ENCODE measurements at regions not wholly inside any gene's neighbourhood (a gene's known extent, or its start where the extent isn't known, plus 50 kb on each side); places are given as distances from the start of the nearest gene placed in this dataset.

- ATAC-seq (ENCODE audit: insufficient read depth, low FRiP score) (no peak), DNase-seq (peak in 1 of 3 donors; percentile 45)
- peaks cover 0 to 18% (median 7%) of the 10 kb centered on the region in 5 donors for H3K4me1 ChIP-seq (ENCODE audit: control insufficient read depth in 5 of 5, insufficient read depth in 5 of 5, low read length in 5 of 5)
- no peak overlapping the region for H3K4me3 ChIP-seq
- peak overlapping the region in 1 of 2 donors; percentile 36 for H3K9ac ChIP-seq (ENCODE audit: insufficient read depth in 1 of 2, low read length in 2 of 2)
- H3K36me3 ChIP-seq (ENCODE audit: control insufficient read depth in 4 of 4, insufficient read depth in 4 of 4, low read length in 4 of 4): no peaks in the 10 kb centered on the region
- TF ChIP-seq, protein P1, sequence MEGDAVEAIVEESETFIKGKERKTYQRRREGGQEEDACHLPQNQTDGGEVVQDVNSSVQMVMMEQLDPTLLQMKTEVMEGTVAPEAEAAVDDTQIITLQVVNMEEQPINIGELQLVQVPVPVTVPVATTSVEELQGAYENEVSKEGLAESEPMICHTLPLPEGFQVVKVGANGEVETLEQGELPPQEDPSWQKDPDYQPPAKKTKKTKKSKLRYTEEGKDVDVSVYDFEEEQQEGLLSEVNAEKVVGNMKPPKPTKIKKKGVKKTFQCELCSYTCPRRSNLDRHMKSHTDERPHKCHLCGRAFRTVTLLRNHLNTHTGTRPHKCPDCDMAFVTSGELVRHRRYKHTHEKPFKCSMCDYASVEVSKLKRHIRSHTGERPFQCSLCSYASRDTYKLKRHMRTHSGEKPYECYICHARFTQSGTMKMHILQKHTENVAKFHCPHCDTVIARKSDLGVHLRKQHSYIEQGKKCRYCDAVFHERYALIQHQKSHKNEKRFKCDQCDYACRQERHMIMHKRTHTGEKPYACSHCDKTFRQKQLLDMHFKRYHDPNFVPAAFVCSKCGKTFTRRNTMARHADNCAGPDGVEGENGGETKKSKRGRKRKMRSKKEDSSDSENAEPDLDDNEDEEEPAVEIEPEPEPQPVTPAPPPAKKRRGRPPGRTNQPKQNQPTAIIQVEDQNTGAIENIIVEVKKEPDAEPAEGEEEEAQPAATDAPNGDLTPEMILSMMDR (IDR thresholded peaks at IDR 0.05; ENCODE audit: control extremely low read depth, extremely low read depth): no peak
- H3K9me3 ChIP-seq (ENCODE audit: control insufficient read depth in 4 of 4, insufficient read depth in 3 of 4, low read length in 3 of 4): no peaks in the 10 kb centered on the region
- WGBS, 2 donors: 69 to 77% methylated on average over 5 of the region's 5 CpGs
- H3K27ac ChIP-seq (ENCODE audit: low read depth in 1 of 2, low read length in 1 of 2): peak overlapping the region in 1 of 2 donors; percentile 35
- H3K27me3 ChIP-seq (ENCODE audit: control insufficient read depth in 3 of 3, insufficient read depth in 3 of 3, low read length in 2 of 3): no peaks in the 10 kb centered on the region
These were observed 113.2 kb downstream of the PALM2AKAP2 start for GRCh38 chr9:109893241-109893640.

DNA sequence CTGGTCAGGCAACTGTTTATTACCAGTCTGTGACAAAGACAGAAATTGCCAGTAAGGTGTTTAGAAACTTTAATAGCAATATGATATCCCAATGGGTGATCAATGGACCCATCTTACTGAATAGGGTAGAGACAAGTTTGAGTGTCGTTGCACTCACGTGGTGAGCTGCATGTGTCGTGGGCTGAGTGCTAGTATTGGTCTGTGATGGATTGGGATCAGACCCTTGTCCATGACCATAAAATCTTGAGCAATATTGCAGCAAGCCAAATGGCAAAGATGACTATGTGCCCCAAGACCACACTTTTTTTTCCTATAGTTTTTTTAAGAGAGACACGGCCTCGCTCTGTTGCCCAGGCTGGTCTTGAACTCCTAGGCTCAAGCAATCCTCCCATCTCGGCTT, 114.5 kb downstream of the PALM2AKAP2 start:
- Histone ChIP-seq H3K27me3 (ENCODE audit: control insufficient read depth in 3 of 3, insufficient read depth in 3 of 3, low read length in 2 of 3) (no peaks in the 10 kb centered on the region), H3K9ac (ENCODE audit: insufficient read depth in 1 of 2, low read length in 2 of 2) (no peak overlapping the region), H3K4me1 (ENCODE audit: control insufficient read depth in 5 of 5, insufficient read depth in 5 of 5, low read length in 5 of 5) (peaks cover 0 to 15% (median 1%) of the 10 kb centered on the region in 5 donors), H3K4me3 (no peak overlapping the region), H3K9me3 (ENCODE audit: control insufficient read depth in 4 of 4, insufficient read depth in 3 of 4, low read length in 3 of 4) (no peaks in the 10 kb centered on the region), H3K36me3 (ENCODE audit: control insufficient read depth in 4 of 4, insufficient read depth in 4 of 4, low read length in 4 of 4) (no peaks in the 10 kb centered on the region), H3K27ac (ENCODE audit: low read depth in 1 of 2, low read length in 1 of 2) (peak overlapping the region in 1 of 2 donors; percentile 83)
- TF ChIP-seq, protein P1 (IDR thresholded peaks at IDR 0.05; ENCODE audit: control extremely low read depth, extremely low read depth): no peak
- ATAC-seq (ENCODE audit: insufficient read depth, low FRiP score): no peak
- WGBS, 2 donors: 95 to 97% methylated on average over 6 of the region's 6 CpGs
- no peak for DNase-seq

DNA sequence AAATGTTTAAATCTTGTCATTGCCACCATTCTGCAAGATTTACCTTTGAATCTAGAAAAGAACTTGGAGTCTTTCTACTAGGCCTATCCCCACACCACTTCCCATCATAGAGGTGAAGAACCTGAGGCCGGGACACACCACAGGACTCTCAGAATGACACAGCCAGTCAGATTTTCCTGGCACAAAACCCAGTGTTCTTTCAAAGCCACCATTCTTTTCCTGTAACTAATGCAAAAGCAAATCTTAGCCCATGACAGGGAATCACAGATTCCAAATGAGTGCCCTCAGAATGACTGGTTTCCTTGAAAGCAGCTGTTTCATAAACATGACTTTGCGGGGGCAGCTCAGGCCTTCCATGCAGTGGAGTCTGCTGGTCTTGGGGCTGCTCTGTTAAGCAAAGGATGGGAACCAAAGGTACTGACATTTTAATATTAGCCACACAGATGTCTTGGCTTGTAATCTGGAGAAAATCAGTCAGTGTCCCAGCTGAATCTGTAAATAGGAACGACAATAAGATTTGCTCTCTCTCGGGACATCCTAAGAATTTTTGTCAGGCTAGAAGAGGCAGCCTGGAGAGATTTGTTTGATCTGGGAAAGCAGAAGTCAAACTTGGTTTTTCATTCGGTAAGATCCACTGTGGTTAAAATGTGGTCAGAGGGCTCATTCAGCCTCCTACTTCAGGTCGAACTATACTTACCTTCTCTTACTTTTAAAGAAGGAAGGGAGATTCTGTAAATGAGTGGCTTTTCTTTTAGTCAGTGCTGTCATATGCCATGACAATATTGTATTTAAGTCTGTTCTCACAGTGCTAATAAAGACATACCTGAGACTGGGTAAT, 115.1 kb downstream of the PALM2AKAP2 start:
- 56 to 64% methylated on average over 6 of the region's 6 CpGs for WGBS, 2 donors
- no peak for ATAC-seq (ENCODE audit: insufficient read depth, low FRiP score)
- TF ChIP-seq, protein P1 (IDR thresholded peaks at IDR 0.05; ENCODE audit: control extremely low read depth, extremely low read depth): no peak
- no peak for DNase-seq
- peak overlapping the region in 1 of 2 donors; percentile 83 for H3K27ac ChIP-seq (ENCODE audit: low read depth in 1 of 2, low read length in 1 of 2)
- no peak overlapping the region for H3K9ac ChIP-seq (ENCODE audit: insufficient read depth in 1 of 2, low read length in 2 of 2)
- H3K36me3 ChIP-seq (ENCODE audit: control insufficient read depth in 4 of 4, insufficient read depth in 4 of 4, low read length in 4 of 4): peaks cover 0 to 4% (median 0%) of the 10 kb centered on the region in 4 donors
- H3K9me3 ChIP-seq (ENCODE audit: control insufficient read depth in 4 of 4, insufficient read depth in 3 of 4, low read length in 3 of 4): no peaks in the 10 kb centered on the region
- no peaks in the 10 kb centered on the region for H3K27me3 ChIP-seq (ENCODE audit: control insufficient read depth in 3 of 3, insufficient read depth in 3 of 3, low read length in 2 of 3)
- H3K4me1 ChIP-seq (ENCODE audit: control insufficient read depth in 5 of 5, insufficient read depth in 5 of 5, low read length in 5 of 5): peaks cover 0 to 10% (median 0%) of the 10 kb centered on the region in 5 donors
- H3K4me3 ChIP-seq: no peak overlapping the region

Data from lung (tissue), 11 donors.